ENCODE measurements at regions not wholly inside any gene's neighbourhood (a gene's known extent, or its start where the extent isn't known, plus 50 kb on each side); places are given as distances from the start of the nearest gene placed in this dataset.

DNA sequence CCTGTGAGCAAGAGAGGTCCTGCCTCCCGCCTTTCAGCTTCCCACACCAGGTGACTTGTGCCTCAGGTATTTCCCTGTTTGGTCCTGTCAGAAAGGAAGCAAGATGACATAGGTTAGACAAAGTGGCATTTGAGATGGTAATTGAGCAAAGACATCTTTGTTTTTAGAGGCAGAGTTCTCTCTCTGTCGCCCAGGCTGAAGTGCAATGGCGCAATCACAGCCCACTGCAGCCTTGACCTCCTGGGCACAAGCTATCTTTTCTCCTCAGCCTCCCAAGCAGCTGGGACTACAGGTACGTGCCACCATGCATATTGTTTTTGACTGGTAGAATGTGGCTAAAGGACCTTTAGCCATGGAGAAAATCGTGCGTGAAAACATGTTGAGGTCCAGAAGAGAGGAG is 339.1 kb downstream of the FGF9 start:
- CTCF ChIA-PET, result no interaction called here
- no peak overlapping the region for H3K27ac Mint-ChIP-seq
- no peak overlapping the region for H3K4me3 Mint-ChIP-seq
- peaks cover 3% of the 10 kb centered on the region for H3K9me3 Mint-ChIP-seq
- DNase-seq, result no peak
- no peaks in the 10 kb centered on the region for H3K27me3 Mint-ChIP-seq
- POLR2A ChIA-PET, result no interaction called here
- H3K36me3 Mint-ChIP-seq, result no peaks in the 10 kb centered on the region
- intact Hi-C loops (cut with micrococcal nuclease), result no loop called here
- no peaks in the 10 kb centered on the region for H3K4me1 Mint-ChIP-seq (ENCODE audit: low read depth)

DNA sequence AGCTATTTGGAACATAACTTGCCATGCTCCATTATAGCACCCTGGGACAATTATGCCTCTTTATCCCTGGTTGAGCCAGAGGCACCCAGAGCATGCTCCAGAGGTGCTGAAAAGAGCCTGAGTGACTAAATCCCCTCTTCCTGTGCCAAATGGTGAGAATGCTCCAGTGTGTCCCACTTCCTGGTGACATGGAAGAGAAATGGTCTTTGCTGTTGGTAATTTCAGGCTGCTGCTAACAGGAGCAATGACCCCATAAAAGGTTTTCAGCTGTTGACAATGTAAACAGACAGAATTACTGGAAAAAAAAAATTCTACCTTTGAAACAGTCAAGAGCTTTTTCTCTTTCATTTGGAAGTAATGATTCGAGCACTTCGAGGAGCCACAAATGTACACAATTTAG is 341.8 kb downstream of the FGF9 start:
- H3K4me1 Mint-ChIP-seq (ENCODE audit: low read depth), result peaks cover 7% of the 10 kb centered on the region
- no peaks in the 10 kb centered on the region for H3K36me3 Mint-ChIP-seq
- intact Hi-C loops (cut with micrococcal nuclease), result no loop called here
- H3K9me3 Mint-ChIP-seq, result peaks cover 3% of the 10 kb centered on the region
- ChIA-PET POLR2A (no interaction called here), CTCF (interaction anchor here (0.6 kb wide), 1 partner anchor 336 kb away, joined by 3 read pairs; no protein-coding TSS in a partner anchor)
- no peak for DNase-seq
- no peak overlapping the region for H3K4me3 Mint-ChIP-seq
- H3K27me3 Mint-ChIP-seq, result peaks cover 2% of the 10 kb centered on the region
- no peak overlapping the region for H3K27ac Mint-ChIP-seq

DNA sequence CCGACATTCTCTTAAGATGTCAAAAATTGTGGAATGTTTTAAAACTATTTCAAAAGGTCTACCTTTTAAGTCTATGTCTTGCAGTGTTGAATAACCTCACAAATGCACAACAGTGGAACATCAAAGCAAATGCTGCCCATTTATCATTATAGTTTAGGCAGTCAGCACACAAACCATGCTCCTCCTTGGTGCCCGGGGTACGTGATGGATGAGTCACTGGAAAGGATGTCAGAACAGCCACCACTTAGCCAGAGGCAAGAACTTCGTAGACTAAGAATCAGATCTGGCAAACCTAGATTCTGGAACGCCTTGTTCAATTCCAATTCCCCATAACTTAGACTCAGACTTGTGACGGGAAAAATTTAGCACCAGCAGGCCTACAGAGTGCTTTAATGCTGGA is 343.6 kb downstream of the FGF9 start:
- H3K27me3 Mint-ChIP-seq, result peaks cover 2% of the 10 kb centered on the region
- H3K9me3 Mint-ChIP-seq, result no peaks in the 10 kb centered on the region
- CTCF ChIA-PET, result no interaction called here
- H3K27ac Mint-ChIP-seq, result no peak overlapping the region
- POLR2A ChIA-PET, result no interaction called here
- H3K36me3 Mint-ChIP-seq, result no peaks in the 10 kb centered on the region
- DNase-seq, result no peak
- H3K4me3 Mint-ChIP-seq, result no peak overlapping the region
- intact Hi-C loops (cut with micrococcal nuclease), result no loop called here
- peaks cover 9% of the 10 kb centered on the region for H3K4me1 Mint-ChIP-seq (ENCODE audit: low read depth)

DNA sequence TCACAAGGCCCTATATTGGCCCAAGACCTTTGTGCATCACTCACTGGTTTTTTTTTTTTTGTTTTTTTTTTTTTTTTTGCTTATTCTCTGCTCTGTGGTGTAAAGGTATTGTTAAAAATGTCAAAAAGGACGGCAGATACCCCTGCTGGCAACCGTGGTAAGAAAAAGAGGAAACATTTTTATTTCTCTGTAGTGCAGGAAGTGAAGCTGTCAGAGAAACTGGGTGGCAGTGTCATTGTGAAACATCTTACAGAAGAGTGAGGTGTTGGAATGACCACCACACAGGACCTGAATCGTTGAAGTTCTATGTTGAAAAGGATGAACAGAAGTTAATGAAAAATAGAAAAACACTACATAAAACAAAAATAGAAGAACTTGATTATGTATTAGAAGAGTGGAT is 346.4 kb downstream of the FGF9 start:
- DNase-seq, result no peak
- intact Hi-C loops (cut with micrococcal nuclease), result no loop called here
- H3K27me3 Mint-ChIP-seq, result peaks cover 2% of the 10 kb centered on the region
- peaks cover 9% of the 10 kb centered on the region for H3K4me1 Mint-ChIP-seq (ENCODE audit: low read depth)
- no peaks in the 10 kb centered on the region for H3K9me3 Mint-ChIP-seq
- H3K27ac Mint-ChIP-seq, result no peak overlapping the region
- ChIA-PET POLR2A (no interaction called here), CTCF (no interaction called here)
- H3K4me3 Mint-ChIP-seq, result no peak overlapping the region
- H3K36me3 Mint-ChIP-seq, result no peaks in the 10 kb centered on the region

DNA sequence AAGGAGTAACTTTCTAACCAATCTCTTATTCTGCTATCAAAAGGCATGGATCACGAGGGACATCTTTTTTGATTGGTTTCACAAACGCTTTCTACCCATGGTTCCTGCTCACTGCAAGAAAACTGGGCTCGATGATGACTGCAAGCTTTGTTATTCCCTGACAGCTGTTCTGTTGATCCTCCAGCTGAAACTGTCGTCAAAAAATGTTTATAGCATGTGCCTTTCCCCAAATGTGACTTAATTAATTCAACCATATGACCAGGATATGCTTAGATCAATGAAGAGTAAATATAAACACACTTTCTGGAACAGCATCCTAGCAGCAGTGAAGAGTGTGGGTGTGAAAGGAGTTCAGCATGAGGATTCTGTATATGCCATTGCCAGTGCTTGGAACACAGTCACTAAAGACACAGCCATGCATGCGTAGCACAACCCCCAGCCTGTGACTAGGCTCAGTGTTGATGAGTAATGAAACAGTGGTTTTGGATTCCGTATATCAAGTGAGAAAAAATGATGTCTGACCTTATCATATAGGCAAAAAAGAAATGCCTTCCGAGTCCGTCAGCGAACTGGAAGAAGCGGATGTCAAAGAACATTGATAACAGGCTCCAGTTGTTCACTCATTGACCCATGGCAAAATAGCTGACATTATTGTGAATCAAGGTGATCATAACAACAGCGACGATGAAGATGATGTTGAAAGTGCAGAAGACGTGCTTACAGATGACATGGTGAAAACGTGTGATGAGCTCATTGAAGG is 347.4 kb downstream of the FGF9 start:
- peak; percentile 22 for DNase-seq
- ChIA-PET CTCF (no interaction called here), POLR2A (no interaction called here)
- H3K9me3 Mint-ChIP-seq, result no peaks in the 10 kb centered on the region
- H3K27me3 Mint-ChIP-seq, result peaks cover 2% of the 10 kb centered on the region
- H3K4me3 Mint-ChIP-seq, result no peak overlapping the region
- peaks cover 9% of the 10 kb centered on the region for H3K4me1 Mint-ChIP-seq (ENCODE audit: low read depth)
- intact Hi-C loops (cut with micrococcal nuclease), result loop anchor here (2.0 kb wide), 1 partner anchor 45 kb away; no protein-coding TSS in a partner anchor
- H3K36me3 Mint-ChIP-seq, result no peaks in the 10 kb centered on the region
- H3K27ac Mint-ChIP-seq, result no peak overlapping the region

DNA sequence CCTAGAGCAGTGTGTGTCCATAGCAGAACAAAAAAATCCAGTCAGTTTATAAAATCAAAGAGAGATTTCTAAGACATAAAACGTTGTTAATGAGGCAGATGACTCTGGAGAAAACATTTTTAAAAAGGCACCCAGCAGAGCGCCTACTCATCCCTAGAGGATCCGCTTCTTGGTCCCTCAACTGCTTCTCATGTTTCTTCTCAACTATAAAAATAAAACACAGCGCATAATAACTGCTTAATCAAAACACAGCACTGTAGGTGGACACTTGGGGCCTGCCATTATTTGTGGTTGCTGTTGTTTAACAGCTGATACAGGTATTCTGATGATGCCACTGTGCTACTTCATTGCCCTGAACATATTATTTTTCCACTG is 347.9 kb downstream of the FGF9 start:
- peak; percentile 14 for DNase-seq
- no peaks in the 10 kb centered on the region for H3K9me3 Mint-ChIP-seq
- peaks cover 9% of the 10 kb centered on the region for H3K4me1 Mint-ChIP-seq (ENCODE audit: low read depth)
- H3K4me3 Mint-ChIP-seq, result no peak overlapping the region
- ChIA-PET POLR2A (no interaction called here), CTCF (no interaction called here)
- H3K36me3 Mint-ChIP-seq, result no peaks in the 10 kb centered on the region
- no peak overlapping the region for H3K27ac Mint-ChIP-seq
- peaks cover 2% of the 10 kb centered on the region for H3K27me3 Mint-ChIP-seq
- intact Hi-C loops (cut with micrococcal nuclease), result loop anchor here (2.0 kb wide), 1 partner anchor 44 kb away; no protein-coding TSS in a partner anchor

DNA sequence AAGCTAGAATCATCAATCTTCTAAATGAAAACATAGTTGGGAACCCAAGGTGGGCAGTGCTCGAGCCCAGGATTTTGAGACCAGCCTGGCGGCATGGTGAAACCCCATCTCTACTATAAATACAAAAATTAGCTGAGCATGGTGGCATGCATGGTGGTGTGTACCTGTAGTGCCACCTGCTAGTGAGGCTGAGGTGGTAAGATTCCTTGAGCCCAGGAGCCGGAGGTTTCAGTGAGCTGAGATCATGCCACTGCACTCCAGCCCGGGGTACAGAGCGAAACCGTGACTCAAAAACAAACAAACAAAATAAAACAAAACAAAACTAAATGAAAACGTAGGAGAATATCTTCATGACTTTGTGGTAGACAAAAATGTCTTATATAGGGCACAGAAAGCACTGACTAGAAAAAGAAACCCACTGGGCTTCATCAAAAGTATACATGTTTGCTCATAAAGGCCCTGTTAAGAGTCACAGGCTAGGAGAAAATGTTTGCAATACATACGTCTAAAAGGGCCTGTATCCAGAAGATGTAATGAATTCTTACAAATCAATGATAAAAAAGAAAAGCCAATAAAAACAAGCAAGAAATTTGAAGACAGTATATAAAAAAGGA is 353.6 kb downstream of the FGF9 start:
- no peak overlapping the region for H3K4me3 Mint-ChIP-seq
- no peaks in the 10 kb centered on the region for H3K4me1 Mint-ChIP-seq (ENCODE audit: low read depth)
- ChIA-PET POLR2A (interaction anchor here (0.6 kb wide), 1 partner anchor 90 kb away, joined by 3 read pairs; no protein-coding TSS in a partner anchor), CTCF (no interaction called here)
- no peaks in the 10 kb centered on the region for H3K27me3 Mint-ChIP-seq
- H3K9me3 Mint-ChIP-seq, result no peaks in the 10 kb centered on the region
- H3K27ac Mint-ChIP-seq, result no peak overlapping the region
- peak; percentile 16 for DNase-seq
- intact Hi-C loops (cut with micrococcal nuclease), result no loop called here
- no peaks in the 10 kb centered on the region for H3K36me3 Mint-ChIP-seq

DNA sequence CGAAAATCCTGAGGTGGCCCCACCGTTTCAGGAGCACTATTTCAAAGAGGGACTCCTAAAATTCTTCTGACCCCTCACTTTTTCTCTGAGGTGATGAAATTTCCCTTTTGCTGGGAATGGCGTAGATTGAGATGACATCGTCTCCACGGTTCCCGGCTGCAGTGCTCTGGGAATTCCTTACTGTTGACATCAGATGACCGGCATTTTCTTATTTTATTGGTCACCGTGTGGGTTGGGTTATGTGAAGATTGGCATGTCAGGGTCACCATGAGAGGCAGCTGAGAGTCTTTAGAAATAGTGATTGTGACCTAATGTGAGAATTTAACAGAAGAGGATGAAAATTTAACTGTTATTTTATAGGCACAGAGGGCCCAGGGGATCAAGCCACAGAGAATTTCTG is 356.7 kb downstream of the FGF9 start:
- H3K4me1 Mint-ChIP-seq (ENCODE audit: low read depth), result no peaks in the 10 kb centered on the region
- no peak overlapping the region for H3K27ac Mint-ChIP-seq
- H3K36me3 Mint-ChIP-seq, result no peaks in the 10 kb centered on the region
- ChIA-PET CTCF (no interaction called here), POLR2A (no interaction called here)
- DNase-seq, result no peak
- no peaks in the 10 kb centered on the region for H3K9me3 Mint-ChIP-seq
- H3K27me3 Mint-ChIP-seq, result no peaks in the 10 kb centered on the region
- intact Hi-C loops (cut with micrococcal nuclease), result no loop called here
- no peak overlapping the region for H3K4me3 Mint-ChIP-seq

DNA sequence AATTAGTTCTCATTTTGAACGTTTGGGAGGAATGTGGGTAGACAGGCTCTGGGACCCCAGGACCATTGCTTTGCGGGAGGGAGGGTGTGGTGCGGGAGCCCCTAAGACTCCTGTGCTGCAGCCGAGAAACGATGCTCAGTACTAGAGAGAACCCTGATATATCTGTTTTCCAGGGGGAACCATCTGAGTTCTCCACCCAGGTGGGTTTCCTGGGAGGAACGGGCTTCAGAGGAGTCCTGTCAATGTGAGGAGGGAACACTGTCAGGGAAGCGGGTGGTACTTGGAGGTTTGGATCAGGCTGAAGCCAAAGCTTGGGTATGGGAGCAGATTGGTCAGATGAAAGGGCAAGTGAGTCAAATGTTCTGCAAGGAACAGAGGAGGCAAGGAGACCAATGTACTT is 358.0 kb downstream of the FGF9 start:
- no peaks in the 10 kb centered on the region for H3K4me1 Mint-ChIP-seq (ENCODE audit: low read depth)
- H3K27me3 Mint-ChIP-seq, result no peaks in the 10 kb centered on the region
- H3K27ac Mint-ChIP-seq, result no peak overlapping the region
- POLR2A ChIA-PET, result no interaction called here
- no peaks in the 10 kb centered on the region for H3K36me3 Mint-ChIP-seq
- H3K4me3 Mint-ChIP-seq, result no peak overlapping the region
- CTCF ChIA-PET, result no interaction called here
- no peak for DNase-seq
- intact Hi-C loops (cut with micrococcal nuclease), result no loop called here
- H3K9me3 Mint-ChIP-seq, result no peaks in the 10 kb centered on the region

DNA sequence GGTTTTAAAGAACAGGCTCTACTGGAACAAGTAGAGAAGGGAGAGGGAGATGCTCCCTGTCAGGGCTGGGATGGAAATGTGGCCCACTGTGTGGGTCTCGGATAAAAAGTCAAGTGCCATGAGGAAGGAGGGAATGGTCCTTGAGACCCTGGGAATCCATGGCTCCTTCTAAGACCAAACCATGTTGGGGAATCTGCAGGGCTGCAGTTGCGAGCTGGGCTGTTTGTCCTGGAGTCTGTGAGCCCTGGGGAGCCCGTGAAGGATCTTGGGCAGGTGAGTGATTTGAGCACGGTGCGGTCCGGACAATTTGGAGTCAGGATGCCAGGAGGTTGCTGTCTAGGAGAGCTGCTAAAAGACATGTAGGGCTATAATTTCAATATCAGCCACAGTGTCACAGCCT is 359.4 kb downstream of the FGF9 start:
- Mint-ChIP-seq H3K4me1 (ENCODE audit: low read depth) (no peaks in the 10 kb centered on the region), H3K9me3 (no peaks in the 10 kb centered on the region), H3K36me3 (no peaks in the 10 kb centered on the region), H3K4me3 (no peak overlapping the region), H3K27me3 (no peaks in the 10 kb centered on the region), H3K27ac (no peak overlapping the region)
- intact Hi-C loops (cut with micrococcal nuclease), result no loop called here
- POLR2A ChIA-PET, result interaction anchor here (0.6 kb wide), 1 partner anchor 1357 kb away, joined by 3 read pairs; no protein-coding TSS in a partner anchor
- CTCF ChIA-PET, result no interaction called here
- no peak for DNase-seq

DNA sequence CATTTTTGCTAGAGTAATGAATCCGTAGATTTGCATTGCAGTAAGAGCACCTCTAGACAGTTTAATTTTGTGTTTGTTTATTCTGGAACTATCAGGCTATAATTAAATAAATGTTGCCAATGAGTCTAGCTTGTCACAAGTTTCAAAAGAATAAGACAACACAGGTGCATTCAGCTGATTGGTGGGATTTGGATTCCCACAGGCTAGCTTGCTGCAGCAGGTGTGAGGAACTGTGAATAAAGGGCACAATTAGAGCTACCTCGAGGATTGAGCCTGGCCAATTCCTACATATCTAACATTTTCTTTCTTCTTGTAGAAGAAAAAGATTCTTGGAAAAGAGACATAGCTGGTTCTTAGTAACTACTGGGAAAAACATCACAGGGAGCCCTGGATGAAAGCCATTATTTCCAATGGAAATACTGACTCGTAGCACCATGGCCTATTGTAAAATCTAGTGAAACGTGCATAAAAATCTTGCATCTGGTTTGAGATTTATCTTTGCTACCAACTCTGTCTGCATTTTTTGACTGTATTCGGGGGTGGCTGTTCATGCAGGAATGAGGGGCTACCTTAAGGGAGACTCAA is 360.9 kb downstream of the FGF9 start:
- no peak overlapping the region for H3K4me3 Mint-ChIP-seq
- no peaks in the 10 kb centered on the region for H3K4me1 Mint-ChIP-seq (ENCODE audit: low read depth)
- ChIA-PET POLR2A (no interaction called here), CTCF (no interaction called here)
- intact Hi-C loops (cut with micrococcal nuclease), result no loop called here
- no peaks in the 10 kb centered on the region for H3K36me3 Mint-ChIP-seq
- H3K27ac Mint-ChIP-seq, result no peak overlapping the region
- no peaks in the 10 kb centered on the region for H3K27me3 Mint-ChIP-seq
- H3K9me3 Mint-ChIP-seq, result no peaks in the 10 kb centered on the region
- no peak for DNase-seq

DNA sequence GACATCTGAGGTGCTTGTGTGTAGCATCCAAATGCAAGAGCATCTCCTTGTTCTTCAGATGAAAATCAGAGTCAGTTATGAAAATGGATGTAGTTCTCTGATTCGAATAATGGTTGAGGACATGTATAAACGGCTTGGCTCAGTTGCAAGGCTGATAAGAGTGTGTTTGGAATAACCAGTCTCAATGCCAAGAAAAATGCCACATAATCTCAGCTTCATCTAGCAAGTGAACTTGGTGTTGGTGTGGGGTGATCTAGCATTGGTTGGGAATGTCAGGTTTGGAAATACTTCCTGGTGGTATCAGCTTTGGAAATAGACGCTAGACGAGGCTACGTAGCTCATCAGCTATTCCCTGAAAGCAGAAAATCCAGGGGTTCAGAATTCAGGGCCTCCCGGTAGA is 362.0 kb downstream of the FGF9 start:
- ChIA-PET POLR2A (no interaction called here), CTCF (no interaction called here)
- intact Hi-C loops (cut with micrococcal nuclease), result no loop called here
- Mint-ChIP-seq H3K9me3 (no peaks in the 10 kb centered on the region), H3K4me3 (no peak overlapping the region), H3K27me3 (no peaks in the 10 kb centered on the region), H3K4me1 (ENCODE audit: low read depth) (no peaks in the 10 kb centered on the region), H3K36me3 (no peaks in the 10 kb centered on the region), H3K27ac (no peak overlapping the region)
- no peak for DNase-seq

DNA sequence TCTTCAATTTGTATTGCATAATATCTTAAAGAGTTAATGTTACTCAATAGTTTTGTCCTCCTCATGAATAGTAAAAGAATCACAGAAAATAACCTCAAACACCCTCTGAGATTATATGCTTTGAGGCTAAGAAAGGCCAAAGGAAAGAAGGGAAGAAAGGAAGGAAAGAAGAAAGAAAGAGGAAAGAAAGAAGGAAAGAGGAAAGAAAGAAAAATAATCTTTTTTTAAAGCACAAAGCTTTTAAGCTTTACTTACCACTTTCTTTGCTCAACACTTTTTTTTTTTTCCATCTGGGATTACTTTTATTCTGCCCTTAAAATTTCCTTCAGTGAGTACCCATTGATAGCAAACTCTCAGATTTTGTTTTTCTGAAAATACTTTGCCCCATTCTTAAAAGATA is 369.1 kb downstream of the FGF9 start:
- peaks cover 12% of the 10 kb centered on the region for H3K4me1 Mint-ChIP-seq (ENCODE audit: low read depth)
- H3K4me3 Mint-ChIP-seq, result no peak overlapping the region
- no peaks in the 10 kb centered on the region for H3K27me3 Mint-ChIP-seq
- H3K36me3 Mint-ChIP-seq, result peaks cover 5% of the 10 kb centered on the region
- intact Hi-C loops (cut with micrococcal nuclease), result no loop called here
- CTCF ChIA-PET, result no interaction called here
- H3K9me3 Mint-ChIP-seq, result peaks cover 3% of the 10 kb centered on the region
- DNase-seq, result no peak
- POLR2A ChIA-PET, result no interaction called here
- H3K27ac Mint-ChIP-seq, result no peak overlapping the region

Data from activated CD4-positive, alpha-beta memory T cell treated with anti-CD3 and anti-CD28 coated beads for 36 hours (primary cell).